Activated CD8-positive, alpha-beta memory T cell treated with anti-CD3 and anti-CD28 coated beads for 4 hours (primary cell): ENCODE measurements at regions not wholly inside any gene's neighbourhood (a gene's known extent, or its start where the extent isn't known, plus 50 kb on each side); places are given as distances from the start of the nearest gene placed in this dataset.

ENCODE experiments used
- DNase-seq, 2 donors: peaks; one replicate each; pipeline ENCODE4 v3.0.0-alpha.2; 2020; ENCODE audit warnings: low read depth in 2 of 2

DNA sequence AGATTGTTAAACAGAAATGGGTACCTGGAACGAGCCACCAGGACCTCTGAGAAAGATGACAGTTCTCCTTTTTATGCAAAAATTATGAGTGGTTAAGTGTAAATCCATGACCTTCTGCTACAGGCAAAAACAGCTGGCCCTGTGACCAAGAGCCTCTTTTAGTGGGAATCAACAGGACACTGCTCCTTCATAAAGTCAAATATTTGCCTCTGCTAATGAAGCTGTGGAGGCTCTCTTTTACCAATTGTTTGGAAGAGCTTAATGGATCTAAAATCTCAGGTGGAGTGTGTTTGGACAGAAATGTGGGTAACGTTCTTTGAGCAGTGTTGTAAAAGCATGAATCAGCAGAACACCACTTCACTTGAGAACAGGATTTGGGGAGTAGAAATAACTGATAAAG, 117.5 kb upstream of the PCSK2 start:
- DNase-seq: no peak

DNA sequence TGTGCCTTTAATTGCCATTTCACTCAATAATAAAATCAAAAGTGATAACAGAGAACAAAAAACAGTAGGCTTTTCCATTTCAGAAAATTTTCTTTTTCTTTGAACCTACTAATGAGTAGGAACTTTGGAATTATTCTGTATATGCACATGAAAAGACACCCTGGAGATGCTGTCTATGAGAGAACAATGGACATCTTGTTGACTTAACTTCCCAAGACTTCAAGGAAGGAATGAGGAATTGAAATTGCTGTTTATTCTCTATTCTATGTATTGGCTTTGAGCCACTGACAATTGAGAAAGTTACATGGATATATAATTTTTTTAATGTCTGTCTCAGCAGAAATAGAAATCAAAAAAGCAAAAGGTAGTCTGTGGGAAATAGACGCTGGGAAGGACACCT, 98.6 kb upstream of the PCSK2 start:
- DNase-seq: no peak

DNA sequence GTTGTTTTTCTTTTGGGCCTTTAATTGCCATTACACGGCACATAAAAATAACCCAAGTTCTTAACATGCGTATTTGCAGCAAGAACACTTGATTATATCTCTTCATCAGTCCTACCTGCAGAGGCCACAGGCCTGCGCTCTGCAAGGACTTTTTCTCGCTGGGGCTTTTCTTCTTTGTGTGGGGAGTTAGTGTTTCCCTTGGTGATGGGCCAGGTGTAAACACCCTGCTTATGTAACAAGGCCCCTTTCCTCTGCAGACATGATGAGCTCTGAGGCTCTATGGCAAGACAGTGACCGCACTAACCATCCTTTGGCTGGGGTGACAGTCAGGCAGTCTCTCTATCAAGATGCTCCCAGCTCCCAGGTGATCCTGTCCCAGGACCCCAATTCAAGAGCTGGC, 97.8 kb upstream of the PCSK2 start:
- no peak for DNase-seq

DNA sequence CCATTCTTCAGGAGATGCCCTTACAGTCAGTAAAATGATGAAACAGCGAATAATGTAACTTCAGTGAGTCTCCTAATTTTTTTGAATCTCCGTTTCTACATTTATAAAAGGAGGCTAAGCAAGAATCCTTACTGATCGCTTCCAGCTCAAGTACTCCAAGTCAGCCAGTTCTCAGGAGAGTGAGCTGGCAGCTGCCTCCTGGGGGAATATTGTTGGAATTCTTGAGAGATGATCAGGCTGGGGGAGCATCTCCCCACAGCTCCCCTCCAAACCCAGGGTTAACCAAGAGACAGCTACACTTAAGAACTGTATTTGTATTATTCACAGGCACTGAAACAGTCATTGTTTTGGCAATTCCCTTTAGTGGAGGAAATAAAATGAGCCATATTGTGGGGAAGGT, 89.1 kb upstream of the PCSK2 start:
- no peak for DNase-seq

DNA sequence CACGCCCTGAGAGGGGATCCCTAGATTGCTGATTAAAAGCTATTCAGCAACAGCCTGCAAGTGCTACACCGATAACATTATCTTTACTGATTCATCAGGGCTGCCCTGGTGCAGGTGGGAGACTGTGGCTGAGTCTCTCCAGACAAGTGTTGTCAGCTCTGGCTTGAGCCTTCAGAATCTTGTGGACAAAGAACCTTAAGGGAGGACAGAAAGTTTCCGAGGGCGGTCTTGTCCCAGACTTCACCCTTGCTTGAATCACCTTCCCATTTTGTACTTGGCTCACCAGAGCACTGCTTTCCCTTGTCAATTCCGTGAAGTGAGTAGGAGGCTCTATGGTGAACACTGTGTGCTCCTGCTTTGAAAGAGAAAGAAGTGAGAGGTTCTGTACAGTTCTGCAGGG, 88.6 kb upstream of the PCSK2 start:
- DNase-seq: no peak

DNA sequence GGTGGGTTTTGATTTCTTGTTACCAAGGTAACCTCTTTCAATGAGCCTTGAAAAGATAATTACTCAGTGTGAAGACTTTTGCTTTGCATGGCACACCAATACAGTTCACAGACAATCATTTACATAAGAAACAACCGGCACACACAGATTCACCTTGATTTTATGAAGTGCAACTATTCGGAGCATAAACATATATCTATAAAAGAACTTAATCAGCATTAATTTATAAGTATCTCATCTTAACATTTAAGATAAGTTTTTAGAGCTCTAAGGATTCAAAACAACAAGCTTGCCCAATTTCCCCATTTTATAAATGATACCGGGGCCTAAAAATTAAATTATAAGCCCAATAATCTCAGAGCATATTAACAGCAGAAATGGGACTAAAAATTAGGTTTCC, 85.9 kb upstream of the PCSK2 start:
- no peak for DNase-seq

DNA sequence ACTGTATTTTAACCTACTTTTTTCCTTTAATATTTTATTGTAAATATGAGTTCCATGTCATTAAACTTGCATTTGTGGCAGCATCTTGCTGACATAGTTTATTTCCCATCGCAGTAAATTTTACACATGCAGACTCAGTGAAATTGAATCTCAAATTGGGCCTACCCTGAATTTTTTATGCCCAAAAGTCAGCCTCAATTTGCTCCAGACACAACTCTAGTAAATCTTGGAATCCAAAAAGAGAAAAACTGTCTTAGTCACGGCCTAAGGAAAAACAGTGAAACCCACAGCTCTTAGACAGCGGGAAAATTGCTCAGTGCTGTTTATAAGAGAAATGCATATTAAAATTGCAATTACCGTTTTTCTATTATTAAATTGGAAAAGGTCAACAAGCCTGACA, 85.3 kb upstream of the PCSK2 start:
- no peak for DNase-seq

DNA sequence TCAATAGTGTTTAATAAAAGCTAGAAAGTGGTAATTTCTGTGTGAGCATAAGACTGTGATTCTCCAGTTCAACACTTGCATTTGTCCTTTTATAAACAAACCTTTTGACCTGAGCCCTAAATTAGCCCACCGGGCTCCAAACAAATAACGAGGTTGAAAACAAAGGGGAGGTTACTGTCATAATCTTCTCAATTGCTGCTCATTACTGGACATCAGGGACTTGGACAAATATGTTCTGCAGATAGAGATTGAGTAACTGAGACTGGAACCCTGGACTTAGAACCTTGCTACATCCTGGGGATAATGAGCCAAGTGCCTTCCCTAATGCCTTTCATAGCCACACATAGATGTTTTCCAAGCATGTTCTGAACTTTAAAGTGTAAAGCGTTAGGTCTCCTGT, 84.2 kb upstream of the PCSK2 start:
- no peak for DNase-seq

DNA sequence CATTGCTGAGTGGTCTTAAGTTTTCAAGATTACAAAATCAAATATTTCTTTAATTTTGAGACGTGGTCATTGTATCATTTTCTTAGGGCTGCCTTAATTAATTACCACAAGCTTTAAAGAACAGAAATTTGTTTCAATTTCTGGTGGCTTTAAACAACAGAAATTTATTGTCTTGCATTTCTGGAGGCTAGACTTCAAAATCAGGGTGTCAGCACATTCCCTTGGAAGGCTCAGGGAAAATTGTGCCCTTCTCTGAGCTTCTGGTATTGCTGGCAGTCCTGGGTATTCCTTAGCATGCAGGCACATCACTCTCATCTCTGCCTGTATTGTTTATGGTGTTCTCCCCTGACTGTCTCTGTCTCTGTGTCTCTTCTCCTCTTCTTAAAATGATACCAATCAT, 76.0 kb upstream of the PCSK2 start:
- no peak for DNase-seq

DNA sequence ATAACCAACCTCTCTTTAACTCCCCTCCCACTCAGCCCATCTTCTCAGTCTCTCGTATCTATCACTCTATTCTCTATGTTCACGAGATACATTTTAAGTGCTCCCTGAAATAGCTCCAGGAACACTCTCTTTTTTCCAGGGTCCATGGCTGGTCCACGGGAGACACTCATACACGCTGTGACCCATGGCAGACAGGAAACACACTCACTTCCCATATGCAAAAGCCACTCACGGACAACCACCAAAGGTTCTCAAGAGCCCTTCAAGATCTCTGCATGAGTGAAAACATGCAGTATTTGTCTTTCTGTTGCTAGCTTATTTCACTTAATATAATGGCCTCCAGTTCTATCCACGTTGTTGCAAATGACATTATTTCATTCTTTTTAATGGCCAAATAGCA, 71.4 kb upstream of the PCSK2 start:
- DNase-seq: no peak

DNA sequence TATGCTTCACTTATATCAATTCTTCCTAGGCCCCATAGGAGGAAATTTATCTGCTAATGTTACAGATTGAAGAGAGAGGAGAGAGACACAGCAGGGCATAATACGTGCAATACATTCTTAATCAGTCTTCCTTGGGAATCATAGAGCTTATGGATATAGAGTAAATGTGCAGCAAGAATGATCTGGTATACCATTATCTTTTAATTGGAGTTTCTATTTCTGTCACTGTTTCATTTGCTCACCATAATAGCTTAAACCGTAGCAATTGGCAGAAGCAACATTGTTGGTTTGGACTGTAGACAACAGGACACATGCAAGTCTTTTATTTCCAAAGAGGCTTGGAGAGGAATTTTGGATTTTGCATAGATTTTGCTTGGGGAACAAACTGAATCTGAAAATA, 68.1 kb upstream of the PCSK2 start:
- DNase-seq: no peak

DNA sequence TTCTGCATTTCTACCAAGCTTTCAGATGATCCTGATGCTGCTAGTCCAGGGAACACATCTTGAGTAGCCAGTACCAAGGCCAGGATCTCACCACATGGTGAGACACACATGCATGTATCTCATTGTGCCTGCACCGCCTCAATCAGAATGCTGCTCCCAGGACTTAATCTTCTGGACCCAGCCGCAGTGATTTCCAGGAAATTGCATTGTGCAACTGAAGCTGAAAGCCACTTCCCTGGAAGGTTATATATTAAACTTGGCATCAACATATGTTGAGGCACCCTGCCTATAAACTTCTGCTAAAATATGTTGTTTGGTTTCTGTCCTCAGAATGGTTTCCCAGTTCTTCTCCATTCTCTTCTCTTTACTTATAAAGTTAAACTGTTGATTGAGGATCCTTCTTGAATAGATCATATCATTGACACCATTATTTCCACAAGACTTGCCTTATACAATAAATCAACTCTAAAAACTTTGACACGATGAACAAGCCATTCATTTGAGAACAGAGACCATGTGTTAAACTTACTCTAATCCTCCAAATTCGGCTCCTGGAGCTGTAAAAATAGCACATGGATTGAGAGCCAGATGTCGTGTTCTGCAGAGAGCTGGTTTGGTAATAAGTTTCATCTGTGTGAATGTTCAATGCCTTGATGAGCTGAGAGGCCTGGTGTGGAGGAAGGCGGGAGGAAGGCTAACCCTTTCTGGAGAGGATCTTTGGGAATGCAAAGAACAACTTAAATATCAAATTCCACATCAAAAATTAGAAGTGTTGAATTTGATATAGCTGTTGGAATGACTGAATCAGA, 65.0 kb upstream of the PCSK2 start:
- DNase-seq: no peak

DNA sequence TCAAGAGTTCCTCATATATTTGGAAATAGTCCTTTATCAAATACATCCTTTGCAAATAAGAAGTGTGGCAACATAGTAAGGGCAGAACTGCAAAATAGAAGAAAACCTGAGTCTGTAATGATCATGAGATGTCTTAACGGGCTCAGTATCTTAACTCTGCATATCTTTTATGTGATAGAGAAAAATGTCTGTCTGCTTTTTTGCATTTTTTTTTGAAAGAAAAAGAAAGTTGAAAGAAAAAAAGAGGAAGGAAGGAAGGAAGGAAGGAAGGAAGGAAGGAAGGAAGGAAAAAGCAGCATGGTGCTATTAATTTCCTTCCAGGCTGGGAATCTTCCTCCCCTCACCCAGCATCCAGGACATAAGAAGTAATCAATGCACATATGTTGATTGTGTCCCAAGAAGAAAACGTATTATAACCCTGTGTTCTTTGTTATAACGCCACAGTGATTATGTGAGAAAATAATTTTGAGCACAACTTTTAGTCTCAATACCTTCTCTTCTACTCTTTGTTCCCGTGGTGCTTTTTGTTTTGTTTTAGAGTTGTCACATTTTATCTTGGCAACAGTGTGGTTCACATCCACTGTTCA, 58.7 kb upstream of the PCSK2 start:
- DNase-seq: no peak

DNA sequence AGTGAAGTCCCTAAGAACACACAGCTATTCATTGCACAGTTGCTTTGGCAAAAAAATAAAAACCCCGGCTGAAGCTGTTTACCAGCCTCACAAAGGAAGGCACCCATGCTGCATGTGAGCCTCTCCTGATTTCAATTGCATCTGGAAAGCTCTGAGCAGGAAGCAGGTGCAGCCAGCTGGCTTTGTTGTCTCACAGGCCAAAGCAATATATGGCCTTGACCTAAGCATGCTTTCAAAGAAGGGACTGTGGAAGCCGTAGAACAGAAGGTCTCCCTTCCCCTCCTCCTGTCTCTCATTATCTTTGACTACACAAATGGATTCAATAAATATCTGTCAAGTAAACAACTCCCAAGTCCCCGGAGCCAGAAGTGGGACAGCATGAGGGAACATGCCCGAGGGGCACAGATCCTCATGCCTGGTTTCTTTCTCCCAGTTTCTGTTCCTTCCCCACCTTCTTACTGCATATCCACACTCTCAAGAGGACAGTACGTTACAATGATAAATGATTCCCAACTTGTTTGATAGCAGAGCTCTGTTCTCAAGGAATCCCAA, 57.2 kb upstream of the PCSK2 start:
- DNase-seq: no peak

DNA sequence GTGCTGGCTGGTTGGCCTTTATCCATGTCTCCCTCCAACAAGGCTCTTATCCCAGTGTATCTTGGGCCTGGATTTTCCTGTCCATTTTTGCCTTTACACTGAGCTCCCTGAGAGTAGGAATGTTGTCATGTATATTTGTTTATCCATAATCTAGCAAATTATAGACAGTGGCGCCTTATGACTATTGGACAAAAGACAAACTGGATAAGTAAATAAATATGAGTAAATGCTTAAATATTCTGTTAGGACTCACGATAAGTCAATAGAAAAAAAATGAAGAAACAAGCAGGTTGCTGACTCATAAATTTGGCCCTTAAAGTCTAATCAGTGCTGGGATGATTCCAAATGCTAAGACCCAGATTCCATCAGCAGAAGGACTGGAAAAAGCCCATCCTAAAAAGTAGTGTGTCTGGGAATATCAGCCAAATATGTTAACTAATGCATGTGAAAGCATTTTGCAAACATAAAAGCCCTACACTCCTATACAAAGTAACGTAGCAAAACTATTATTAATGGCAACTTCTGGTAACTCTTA, 55.0 kb upstream of the PCSK2 start:
- no peak for DNase-seq

DNA sequence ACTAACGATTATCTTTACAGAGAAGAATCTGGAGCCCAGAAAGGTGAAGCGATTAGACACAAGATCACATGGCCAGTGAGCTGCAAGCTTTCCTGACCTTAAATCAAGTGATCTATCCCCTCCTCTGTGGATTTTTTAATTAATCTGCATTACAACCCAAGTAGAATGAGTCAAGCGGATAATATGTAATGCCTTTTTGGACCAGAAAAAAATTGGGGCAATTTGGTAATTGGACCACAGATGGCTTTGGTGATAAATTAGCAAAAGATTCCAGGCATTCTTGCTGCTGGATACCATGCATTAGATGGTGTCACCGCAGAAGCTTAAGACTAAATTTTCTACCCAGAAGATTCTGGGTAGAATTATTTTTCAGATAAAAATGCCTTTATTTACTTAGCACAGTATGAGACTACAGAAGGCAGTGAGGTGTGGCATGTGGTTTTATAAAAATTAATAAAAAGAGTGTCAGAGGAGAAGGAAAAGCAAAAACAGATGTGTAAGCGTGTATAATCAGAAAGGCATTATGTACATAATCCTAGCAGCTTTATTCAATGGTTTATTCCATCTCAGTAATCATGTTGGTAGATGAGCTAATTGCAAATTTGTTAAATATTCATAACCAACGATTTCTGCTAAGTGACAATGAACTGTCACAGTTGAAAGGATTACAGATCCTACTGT, 53.9 kb upstream of the PCSK2 start:
- DNase-seq: no peak
